ENCODE measurements at regions not wholly inside any gene's neighbourhood (a gene's known extent, or its start where the extent isn't known, plus 50 kb on each side); places are given as distances from the start of the nearest gene placed in this dataset.

DNA sequence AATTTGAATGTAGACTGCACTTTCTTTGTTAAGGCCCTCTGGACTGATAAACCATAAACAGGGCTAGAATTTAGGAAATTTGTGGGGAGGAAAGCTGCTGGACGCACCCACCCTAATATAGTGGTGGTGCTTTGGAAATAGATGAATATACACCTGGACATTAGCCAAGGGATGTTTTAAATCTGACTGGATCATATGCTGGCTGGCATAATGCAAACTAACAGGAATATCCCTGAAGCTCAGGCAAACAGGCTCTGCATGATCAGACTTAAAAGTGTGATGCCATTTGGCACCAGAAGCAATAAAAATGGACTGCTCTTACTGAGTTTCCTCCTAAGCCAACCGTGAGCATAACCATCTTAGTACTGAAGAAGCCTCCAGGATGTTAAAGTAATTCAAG, 465.8 kb upstream of the ROBO1 start:
- no peak for DNase-seq
- no peak for TF ChIP-seq POLR2A (IDR thresholded peaks at IDR 0.05)
- TF ChIP-seq, protein P1, sequence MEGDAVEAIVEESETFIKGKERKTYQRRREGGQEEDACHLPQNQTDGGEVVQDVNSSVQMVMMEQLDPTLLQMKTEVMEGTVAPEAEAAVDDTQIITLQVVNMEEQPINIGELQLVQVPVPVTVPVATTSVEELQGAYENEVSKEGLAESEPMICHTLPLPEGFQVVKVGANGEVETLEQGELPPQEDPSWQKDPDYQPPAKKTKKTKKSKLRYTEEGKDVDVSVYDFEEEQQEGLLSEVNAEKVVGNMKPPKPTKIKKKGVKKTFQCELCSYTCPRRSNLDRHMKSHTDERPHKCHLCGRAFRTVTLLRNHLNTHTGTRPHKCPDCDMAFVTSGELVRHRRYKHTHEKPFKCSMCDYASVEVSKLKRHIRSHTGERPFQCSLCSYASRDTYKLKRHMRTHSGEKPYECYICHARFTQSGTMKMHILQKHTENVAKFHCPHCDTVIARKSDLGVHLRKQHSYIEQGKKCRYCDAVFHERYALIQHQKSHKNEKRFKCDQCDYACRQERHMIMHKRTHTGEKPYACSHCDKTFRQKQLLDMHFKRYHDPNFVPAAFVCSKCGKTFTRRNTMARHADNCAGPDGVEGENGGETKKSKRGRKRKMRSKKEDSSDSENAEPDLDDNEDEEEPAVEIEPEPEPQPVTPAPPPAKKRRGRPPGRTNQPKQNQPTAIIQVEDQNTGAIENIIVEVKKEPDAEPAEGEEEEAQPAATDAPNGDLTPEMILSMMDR (IDR thresholded peaks at IDR 0.05) = no peak
- WGBS, 2 donors = 53 to 77% methylated on average over 2 of the region's 2 CpGs
- H3K36me3 ChIP-seq = no peaks in the 10 kb centered on the region
- H3K27me3 ChIP-seq = no peaks in the 10 kb centered on the region
- no peak overlapping the region for H3K27ac ChIP-seq
- intact Hi-C loops (cut with DNase I) = no loop called here
- no peaks in the 10 kb centered on the region for H3K9me3 ChIP-seq
- H3K4me3 ChIP-seq = no peak overlapping the region
- no peaks in the 10 kb centered on the region for H3K4me1 ChIP-seq

DNA sequence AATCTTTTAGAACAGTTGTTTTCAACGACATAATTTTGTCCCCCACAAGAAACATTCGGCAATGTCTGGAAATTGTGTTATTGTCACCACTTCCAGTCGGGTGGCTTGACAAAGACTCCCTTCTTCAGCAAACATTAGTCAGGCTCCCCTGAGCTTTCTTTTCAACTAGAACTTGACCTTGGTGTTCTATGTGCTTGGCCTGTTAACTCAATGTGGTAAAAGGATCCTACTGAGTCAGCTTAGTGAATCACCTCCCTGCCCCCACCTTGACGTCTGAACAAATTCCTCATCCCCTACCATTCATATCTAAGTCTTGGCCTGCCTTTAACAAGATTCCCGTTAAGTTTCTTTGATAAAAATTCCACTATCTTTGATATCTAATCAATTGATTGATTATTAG, 465.0 kb upstream of the ROBO1 start:
- WGBS, 2 donors = 46 to 58% methylated on average over 5 of the region's 5 CpGs
- Histone ChIP-seq H3K36me3 (no peaks in the 10 kb centered on the region), H3K9me3 (no peaks in the 10 kb centered on the region), H3K27ac (no peak overlapping the region), H3K27me3 (no peaks in the 10 kb centered on the region), H3K4me1 (no peaks in the 10 kb centered on the region), H3K4me3 (no peak overlapping the region)
- intact Hi-C loops (cut with DNase I) = no loop called here
- no peak for TF ChIP-seq POLR2A (IDR thresholded peaks at IDR 0.05)
- TF ChIP-seq, protein P1 (IDR thresholded peaks at IDR 0.05) = no peak
- no peak for DNase-seq

DNA sequence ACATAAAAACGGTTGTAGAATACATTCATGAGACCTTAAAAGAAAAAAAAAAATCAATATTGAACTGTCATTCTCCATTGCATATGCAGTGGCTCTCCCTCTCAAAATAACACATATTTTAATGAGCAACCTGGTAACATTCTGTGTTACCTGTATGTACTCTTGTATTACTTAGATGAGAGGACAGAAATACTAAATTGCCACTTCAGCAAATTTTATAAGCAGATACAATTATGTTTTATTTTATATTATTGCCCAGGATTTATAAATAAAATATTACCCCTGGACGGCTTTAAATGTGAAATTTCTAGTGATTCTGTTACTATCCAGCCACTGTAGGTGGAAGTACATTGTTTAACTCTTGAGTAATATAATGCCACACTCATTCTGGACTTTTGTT, 463.2 kb upstream of the ROBO1 start:
- DNase-seq = no peak
- Histone ChIP-seq H3K36me3 (no peaks in the 10 kb centered on the region), H3K4me3 (no peak overlapping the region), H3K27me3 (no peaks in the 10 kb centered on the region), H3K27ac (no peak overlapping the region), H3K4me1 (no peaks in the 10 kb centered on the region), H3K9me3 (no peaks in the 10 kb centered on the region)
- TF ChIP-seq, protein P1 (IDR thresholded peaks at IDR 0.05) = no peak
- TF ChIP-seq POLR2A (IDR thresholded peaks at IDR 0.05) = no peak
- intact Hi-C loops (cut with DNase I) = no loop called here
- 62 to 66% methylated on average over 2 of the region's 2 CpGs for WGBS, 2 donors

DNA sequence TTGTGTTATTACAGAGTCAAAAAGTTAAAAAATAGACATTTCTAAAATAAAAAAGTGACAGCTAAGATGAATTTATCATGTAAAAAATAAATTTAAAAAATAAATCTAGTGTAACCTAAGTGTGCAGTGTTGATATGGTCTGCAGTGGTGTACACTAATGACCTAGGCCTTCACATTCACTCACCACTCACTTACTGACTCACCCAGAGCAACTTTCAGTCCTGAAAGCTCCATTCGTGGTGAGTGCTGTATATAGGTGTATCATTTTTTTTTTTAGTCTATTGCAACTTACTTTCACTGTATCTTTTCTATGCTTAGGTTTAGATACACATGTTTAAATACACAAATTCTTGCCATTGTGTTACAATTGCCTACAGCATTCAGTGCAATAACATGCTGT, 459.4 kb upstream of the ROBO1 start:
- H3K27ac ChIP-seq = no peak overlapping the region
- no peaks in the 10 kb centered on the region for H3K9me3 ChIP-seq
- 38 to 70% methylated on average over 1 of the region's 1 CpG for WGBS, 2 donors
- no peaks in the 10 kb centered on the region for H3K4me1 ChIP-seq
- H3K36me3 ChIP-seq = no peaks in the 10 kb centered on the region
- intact Hi-C loops (cut with DNase I) = no loop called here
- no peak for DNase-seq
- no peaks in the 10 kb centered on the region for H3K27me3 ChIP-seq
- H3K4me3 ChIP-seq = no peak overlapping the region
- no peak for TF ChIP-seq POLR2A (IDR thresholded peaks at IDR 0.05)
- TF ChIP-seq, protein P1 (IDR thresholded peaks at IDR 0.05) = no peak

DNA sequence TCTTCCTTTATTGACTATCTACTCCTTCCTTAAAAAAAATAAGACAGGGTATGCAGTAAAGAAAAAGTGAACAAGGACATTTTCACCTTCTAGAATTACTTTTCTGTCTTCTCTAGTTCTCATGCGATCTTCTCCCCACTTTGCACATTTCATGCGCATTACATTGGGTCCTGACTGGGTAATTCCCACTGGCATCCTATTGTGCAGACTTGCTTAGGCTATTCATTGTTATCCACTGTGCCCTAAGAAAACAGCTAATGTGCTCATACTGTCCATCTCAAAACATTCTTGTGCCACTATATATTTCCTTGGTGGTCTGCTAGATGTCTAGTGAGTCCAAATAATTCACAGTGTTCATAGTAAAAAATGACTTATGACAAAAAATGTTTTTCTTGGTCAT, 447.4 kb upstream of the ROBO1 start:
- intact Hi-C loops (cut with DNase I) = no loop called here
- TF ChIP-seq, protein P1 (IDR thresholded peaks at IDR 0.05) = no peak
- no peak for TF ChIP-seq POLR2A (IDR thresholded peaks at IDR 0.05)
- Histone ChIP-seq H3K4me3 (no peak overlapping the region), H3K27ac (no peak overlapping the region), H3K9me3 (no peaks in the 10 kb centered on the region), H3K4me1 (no peaks in the 10 kb centered on the region), H3K36me3 (no peaks in the 10 kb centered on the region), H3K27me3 (no peaks in the 10 kb centered on the region)
- WGBS, 2 donors = 68 to 71% methylated on average over 2 of the region's 2 CpGs
- DNase-seq = no peak

Data from esophagus squamous epithelium (tissue), 5 donors.